ENCODE measurements at regions not wholly inside any gene's neighbourhood (a gene's known extent, or its start where the extent isn't known, plus 50 kb on each side); places are given as distances from the start of the nearest gene placed in this dataset.

- no peak overlapping the region for H3K27ac ChIP-seq
- H3K27me3 ChIP-seq = no peaks in the 10 kb centered on the region
- intact Hi-C loops (cut with DNase I) = loop anchor here (10.0 kb wide), 1 partner anchor 892 kb away; no protein-coding TSS in a partner anchor
- no peak overlapping the region for H3K4me3 ChIP-seq
- no peak for DNase-seq (ENCODE audit: low spot score in 2 of 2)
- H3K9me3 ChIP-seq = no peaks in the 10 kb centered on the region
- no peak for TF ChIP-seq CTCF (IDR thresholded peaks at IDR 0.05)
- H3K36me3 ChIP-seq = no peaks in the 10 kb centered on the region
- H3K4me1 ChIP-seq = peaks cover 0 to 3% of the 10 kb centered on the region in 2 donors
Observed at GRCh38 chr15:66942649-66943390, 122.6 kb upstream of the SMAD3 start.

GRCh38 chr15:66943456-66944095, 121.8 kb upstream of the SMAD3 start:
- Histone ChIP-seq H3K4me1 (peaks cover 0 to 3% of the 10 kb centered on the region in 2 donors), H3K4me3 (no peak overlapping the region), H3K9me3 (no peaks in the 10 kb centered on the region), H3K27ac (no peak overlapping the region), H3K27me3 (no peaks in the 10 kb centered on the region), H3K36me3 (no peaks in the 10 kb centered on the region)
- intact Hi-C loops (cut with DNase I) = loop anchor here (10.0 kb wide), 1 partner anchor 891 kb away; no protein-coding TSS in a partner anchor
- TF ChIP-seq CTCF (IDR thresholded peaks at IDR 0.05) = no peak
- DNase-seq (ENCODE audit: low spot score in 2 of 2) = no peak

GRCh38 chr15:66944121-66944520, 121.3 kb upstream of the SMAD3 start:
- TF ChIP-seq CTCF (IDR thresholded peaks at IDR 0.05) = no peak
- intact Hi-C loops (cut with DNase I) = loop anchor here (10.0 kb wide), 1 partner anchor 891 kb away; no protein-coding TSS in a partner anchor
- H3K9me3 ChIP-seq = no peaks in the 10 kb centered on the region
- DNase-seq (ENCODE audit: low spot score in 2 of 2) = no peak
- no peak overlapping the region for H3K4me3 ChIP-seq
- H3K27me3 ChIP-seq = no peaks in the 10 kb centered on the region
- H3K27ac ChIP-seq = no peak overlapping the region
- no peaks in the 10 kb centered on the region for H3K36me3 ChIP-seq
- peaks cover 0 to 3% of the 10 kb centered on the region in 2 donors for H3K4me1 ChIP-seq

- no peak for TF ChIP-seq CTCF (IDR thresholded peaks at IDR 0.05)
- no peak for DNase-seq (ENCODE audit: low spot score in 2 of 2)
- Histone ChIP-seq H3K4me1 (peaks cover 0 to 3% of the 10 kb centered on the region in 2 donors), H3K4me3 (no peak overlapping the region), H3K36me3 (no peaks in the 10 kb centered on the region), H3K9me3 (no peaks in the 10 kb centered on the region), H3K27me3 (no peaks in the 10 kb centered on the region), H3K27ac (no peak overlapping the region)
- intact Hi-C loops (cut with DNase I) = loop anchor here (5.0 to 10.0 kb wide), 2 partner anchors 142 to 890 kb away; no protein-coding TSS in a partner anchor
Observed at GRCh38 chr15:66945286-66945685, 120.1 kb upstream of the SMAD3 start.

- Histone ChIP-seq H3K27ac (no peak overlapping the region), H3K36me3 (no peaks in the 10 kb centered on the region), H3K4me1 (peaks cover 0 to 3% of the 10 kb centered on the region in 2 donors), H3K9me3 (no peaks in the 10 kb centered on the region), H3K27me3 (no peaks in the 10 kb centered on the region), H3K4me3 (no peak overlapping the region)
- no peak for TF ChIP-seq CTCF (IDR thresholded peaks at IDR 0.05)
- no peak for DNase-seq (ENCODE audit: low spot score in 2 of 2)
- intact Hi-C loops (cut with DNase I) = loop anchor here (1.0 to 10.0 kb wide), 4 partner anchors 141 to 889 kb away; no protein-coding TSS in a partner anchor
Observed at GRCh38 chr15:66945842-66946241, 119.6 kb upstream of the SMAD3 start.
